Smooth muscle cell of the brain vasculature (primary cell): ENCODE measurements at regions not wholly inside any gene's neighbourhood (a gene's known extent, or its start where the extent isn't known, plus 50 kb on each side); places are given as distances from the start of the nearest gene placed in this dataset.
A peak's percentile ranks its signal among the peaks of the same experiment; 100 is the strongest.
"Not testable (repeated sequence)": the region's sequence is repeated elsewhere in the genome, so short reads cannot be mapped to it uniquely, and the experiment has no call there.

Experiments used
- DNase-seq: peaks from one replicate; pipeline ENCODE4 v3.0.0-alpha.2; 2012; ENCODE audit warnings: low read depth, low spot score

DNA sequence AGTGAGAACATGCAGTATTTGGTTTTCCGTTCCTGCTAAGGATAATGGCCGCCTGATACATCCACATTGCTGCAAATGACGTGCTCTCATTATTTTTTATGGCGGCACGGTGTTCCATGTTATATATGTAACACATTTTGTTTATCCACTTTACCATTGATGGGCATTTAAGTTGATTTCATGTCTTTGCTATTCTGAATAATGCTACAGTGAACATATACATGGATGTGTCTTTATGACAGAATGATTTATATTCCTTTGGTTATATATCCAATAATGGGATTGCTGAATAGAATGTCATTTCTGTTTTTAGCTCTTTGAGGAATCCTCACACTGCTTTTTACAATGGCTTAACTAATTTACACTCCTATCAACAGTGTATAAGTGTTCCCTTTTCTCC is 1223.2 kb downstream of the RAPGEF2 start:
- no peak for DNase-seq

DNA sequence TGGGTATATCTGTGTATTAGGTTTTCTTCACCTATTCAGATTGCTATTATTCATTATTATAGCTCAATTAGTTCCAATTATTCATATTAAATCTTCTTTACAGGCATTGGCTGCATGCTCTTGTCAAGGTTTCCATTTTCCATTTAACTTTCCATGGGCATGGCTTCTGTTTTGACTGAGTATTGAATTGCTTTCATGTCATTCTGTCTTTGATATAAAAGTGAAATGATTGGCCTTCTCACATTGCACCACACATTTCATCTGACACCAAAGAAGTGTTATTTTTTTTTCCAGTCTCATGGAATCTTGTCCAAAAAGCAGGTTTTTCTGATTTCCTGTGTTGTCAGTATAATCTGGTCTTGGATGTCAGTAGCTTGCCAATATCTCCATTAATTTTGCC is 1244.3 kb downstream of the RAPGEF2 start:
- no peak for DNase-seq

DNA sequence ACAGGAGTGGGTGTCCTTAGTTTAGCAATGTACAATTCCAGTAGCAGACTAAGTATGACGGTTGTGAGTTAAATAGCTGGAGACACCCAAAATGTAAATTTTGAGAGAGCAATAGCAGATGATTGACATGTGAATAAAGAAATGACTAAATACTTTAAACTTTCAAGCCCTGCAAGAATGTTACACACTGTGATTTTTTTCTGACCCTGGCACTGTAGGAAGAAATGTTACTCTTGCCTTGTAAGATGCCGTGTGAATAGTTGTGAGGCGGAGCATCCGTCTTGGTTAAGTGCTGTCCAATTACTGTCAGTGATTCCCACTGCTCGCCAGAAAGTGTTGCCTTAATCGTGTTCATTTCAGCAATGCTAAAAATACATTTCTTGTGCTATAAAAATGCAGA is 1248.1 kb downstream of the RAPGEF2 start:
- no peak for DNase-seq

DNA sequence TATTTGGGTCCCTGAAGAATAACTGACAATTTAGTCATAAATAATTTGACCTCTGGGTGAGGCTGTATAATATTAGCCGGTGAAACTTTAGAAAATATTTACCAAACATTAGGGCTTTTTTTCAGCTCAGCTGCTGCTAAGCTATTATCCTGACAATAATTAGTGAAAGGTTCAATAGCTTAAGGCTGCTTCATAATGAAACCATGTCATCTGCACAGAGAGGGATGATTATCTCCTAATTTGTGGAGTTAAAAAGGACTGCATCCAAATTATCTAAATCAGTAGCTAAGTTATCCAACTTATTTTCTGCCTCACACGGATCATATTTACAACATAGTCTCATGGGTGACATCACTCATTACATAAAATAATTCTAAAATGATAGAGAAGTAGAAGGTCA is 1249.8 kb downstream of the RAPGEF2 start:
- DNase-seq = no peak

DNA sequence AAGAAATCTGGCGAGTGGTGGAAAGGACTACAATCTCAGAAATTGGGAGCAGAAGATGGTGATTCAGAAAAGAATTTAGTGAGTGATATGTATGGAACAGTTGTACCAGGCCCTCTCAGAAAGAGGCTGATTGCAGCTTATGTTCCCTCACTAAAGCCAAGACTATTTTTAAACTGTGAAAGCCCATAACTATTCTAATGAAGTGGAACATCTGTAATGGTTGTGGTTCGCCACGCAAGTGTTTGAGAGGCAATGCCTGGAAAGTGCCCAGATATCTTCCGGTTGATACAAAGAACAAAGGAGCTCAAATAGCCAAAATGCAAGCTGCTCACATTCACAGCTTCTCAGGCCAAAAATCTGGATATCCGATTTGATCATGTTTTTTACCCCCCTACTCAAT is 1250.7 kb downstream of the RAPGEF2 start:
- no peak for DNase-seq

DNA sequence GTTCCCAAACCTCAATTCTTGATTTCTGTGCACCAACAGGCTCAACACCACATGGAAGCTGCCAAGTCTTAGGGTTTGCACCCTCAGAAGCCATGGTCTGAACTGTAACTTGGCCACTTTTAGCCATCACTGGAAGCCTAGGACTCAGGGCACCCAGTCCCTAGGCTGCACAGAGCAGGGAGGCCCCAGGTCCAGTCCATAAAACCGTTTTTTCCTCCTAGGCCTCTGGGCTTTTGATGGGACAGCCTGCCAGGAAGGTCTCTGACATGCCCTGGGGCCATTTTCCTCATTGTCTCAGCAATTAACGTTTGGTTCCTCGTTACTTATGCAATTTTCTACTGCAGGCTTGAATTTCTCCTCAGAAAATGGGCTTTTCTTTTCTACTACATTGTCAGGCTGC is 1259.6 kb downstream of the RAPGEF2 start:
- DNase-seq = no peak

DNA sequence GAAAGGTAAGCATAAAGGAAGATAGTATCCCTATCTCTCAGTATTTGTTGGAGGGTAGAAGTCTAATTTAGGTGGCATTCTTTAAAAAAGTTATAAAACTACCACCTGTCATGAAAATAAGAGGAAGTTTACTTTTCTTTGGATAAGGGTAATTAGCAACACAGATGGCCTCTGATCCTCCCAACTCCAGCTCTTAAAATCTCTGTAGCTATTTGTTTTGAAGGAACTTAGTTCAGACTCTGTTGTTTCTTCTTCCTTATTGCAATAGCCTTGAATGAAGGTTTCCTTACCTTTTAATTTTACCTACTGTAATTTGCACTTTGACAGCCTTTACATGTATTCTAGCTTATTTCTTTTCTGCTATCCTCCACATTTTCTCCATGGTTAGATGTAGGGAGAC is 1261.3 kb downstream of the RAPGEF2 start:
- no peak for DNase-seq

DNA sequence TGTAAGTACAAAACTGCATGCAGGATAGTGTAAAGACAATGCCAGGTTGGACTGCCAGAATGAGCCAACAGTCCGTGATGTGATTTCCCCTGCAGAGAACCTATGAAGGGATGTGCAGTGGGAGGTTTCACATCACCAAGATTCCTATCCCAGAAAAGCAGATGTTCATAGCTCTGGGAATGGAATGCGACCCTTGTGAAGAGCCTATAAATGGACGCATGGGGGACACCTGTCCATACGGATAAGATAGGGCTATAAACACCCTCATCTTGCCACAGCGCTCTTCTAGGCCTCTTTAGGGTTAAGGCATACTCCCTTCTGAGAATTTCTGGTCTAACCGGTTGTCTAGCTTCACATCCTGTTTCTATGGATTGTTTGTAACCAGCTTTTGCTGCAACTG is 1261.8 kb downstream of the RAPGEF2 start:
- not testable (repeated sequence) for DNase-seq

DNA sequence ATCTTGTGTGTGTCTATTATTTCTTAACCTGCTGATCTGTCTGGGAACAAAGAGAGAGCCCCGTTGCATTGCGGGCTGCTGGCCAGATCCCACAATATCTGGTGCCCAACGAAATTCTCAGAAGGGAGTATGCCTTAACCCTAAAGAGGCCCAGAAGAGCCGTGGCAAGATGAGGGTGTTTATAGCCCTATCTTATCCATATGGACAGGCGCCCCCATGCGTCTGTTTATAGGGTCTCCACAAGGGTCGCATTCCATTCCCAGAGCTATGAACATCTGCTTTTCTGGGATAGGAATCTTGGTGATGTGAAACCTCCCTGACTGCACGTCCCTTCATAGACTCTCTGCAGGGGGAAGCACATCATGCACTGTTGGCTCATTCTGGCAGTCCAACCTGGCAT is 1262.5 kb downstream of the RAPGEF2 start:
- DNase-seq = not testable (repeated sequence)

DNA sequence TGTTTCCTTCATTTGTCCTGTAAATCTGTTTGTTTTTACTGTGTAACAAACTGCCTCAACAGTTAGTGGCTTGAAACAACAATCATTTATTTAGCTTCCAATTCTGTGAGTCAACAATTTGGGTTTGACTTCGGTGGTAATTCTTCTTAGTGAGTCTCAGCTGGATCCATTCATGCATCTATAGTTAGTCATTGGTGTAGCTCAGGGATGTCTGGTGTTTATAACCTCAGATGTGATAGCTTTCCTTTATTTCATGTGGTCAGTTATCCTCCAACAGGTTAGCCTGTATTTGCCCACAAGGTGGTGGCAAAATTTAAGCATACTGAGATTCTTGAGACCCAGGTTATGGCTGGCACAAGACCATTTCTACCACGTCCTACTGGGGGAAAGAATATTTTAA is 1267.2 kb downstream of the RAPGEF2 start:
- DNase-seq = peak; percentile 9

DNA sequence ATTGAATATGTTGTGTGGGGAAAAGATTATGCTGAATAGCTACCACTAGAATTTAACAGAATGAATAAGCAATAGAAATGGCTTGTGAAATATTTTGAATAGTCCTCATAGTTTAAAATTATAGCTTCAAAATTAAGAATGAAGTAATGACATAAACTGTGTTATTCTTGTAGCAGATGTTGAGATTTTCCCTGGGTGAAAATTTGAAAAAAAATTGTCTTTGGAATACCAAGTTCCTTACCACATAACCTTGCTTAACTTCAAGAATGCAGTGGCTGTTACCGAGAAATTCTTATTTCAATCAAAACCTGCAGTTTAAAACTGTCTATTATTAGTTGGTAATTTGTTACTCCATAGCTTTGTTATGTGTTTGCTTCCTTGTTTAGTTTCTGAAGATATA is 1268.6 kb downstream of the RAPGEF2 start:
- DNase-seq = no peak

DNA sequence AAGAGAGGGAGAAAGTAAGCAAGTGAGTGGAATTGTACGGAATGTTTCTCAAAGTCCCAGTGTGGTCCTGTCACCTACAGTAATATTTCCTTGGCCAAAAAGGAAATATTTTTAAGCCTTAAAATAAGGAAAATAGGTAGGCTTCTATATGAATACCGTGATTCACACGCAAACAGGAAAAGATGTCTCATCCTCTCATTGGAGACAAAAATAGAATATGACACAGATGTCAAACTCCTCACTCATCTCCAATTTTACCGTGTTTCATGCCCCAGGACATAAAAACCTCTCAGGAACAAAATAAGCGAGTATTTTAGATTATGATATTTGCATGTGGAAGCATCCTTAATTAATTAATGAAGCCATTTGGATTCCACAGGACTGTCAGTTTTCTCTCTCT is 1269.5 kb downstream of the RAPGEF2 start:
- DNase-seq = no peak

DNA sequence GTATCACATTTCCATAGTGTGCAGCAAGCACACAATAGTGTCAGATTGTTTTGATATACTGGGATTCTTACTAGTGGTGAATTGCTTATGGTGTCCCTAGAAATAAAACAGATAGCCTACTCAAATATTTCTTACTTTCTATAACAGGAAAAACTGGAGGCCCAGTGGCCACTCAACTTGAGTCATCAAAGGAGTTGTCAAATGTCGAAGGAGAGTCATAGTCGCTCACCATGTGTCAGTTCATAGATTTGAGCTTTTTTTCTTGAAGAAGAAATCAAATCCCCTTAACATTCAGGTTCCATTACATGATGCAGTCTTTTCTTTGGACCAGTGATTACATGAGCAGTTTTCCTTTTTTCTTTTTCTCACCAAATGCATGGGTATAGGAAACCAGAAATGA is 1271.0 kb downstream of the RAPGEF2 start:
- DNase-seq = no peak

DNA sequence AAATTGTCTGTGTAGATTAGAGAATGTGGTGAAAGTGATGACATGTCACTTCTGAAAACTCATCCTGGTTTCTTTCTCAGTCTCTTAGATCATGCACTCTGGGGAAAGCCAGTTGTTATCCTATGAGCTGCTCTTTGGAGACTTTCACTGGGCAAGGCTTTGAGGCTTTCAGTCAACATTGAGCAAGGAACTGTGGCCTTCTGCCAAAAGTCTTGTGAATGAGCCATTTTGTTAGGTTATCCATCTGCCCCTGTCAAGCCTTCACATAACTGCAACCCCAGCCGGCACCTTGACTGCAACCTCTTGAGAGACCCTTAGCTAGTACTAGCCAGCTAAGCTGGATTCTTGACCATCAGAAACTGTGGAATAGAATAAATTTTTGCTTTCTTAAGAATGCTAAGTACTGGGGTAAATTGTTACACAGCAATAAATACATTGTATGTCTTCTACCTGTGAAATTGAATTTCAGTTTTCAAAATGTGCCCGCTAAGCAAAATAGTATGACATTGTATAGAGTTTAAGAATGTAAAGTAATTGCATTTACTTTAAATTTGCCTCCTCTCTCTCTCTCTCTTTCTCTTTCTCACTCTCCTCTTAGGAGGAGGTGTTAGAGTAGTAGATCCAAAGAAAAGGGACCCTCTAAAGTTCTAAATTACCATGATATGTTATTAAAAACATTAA is 1273.0 kb downstream of the RAPGEF2 start:
- no peak for DNase-seq

DNA sequence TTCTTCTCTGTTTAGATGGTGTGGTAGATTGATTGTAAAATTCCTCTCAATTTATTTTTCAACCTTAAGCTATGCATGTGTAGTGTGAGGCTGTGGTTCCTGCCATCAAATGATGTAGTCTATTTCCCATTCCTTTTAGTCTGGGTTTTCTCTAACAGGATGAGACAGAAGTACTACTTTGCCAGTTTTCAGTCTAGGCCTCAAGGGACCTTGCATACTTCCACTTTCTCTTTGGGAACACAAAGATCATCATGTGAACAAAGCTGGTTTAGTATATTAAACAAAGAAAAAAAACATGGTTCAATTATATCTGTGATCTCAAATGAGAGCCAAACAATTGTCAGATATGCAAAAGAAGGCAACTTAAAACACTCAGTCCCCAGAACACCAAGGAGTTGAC is 1284.0 kb downstream of the RAPGEF2 start:
- DNase-seq = peak; percentile 9

DNA sequence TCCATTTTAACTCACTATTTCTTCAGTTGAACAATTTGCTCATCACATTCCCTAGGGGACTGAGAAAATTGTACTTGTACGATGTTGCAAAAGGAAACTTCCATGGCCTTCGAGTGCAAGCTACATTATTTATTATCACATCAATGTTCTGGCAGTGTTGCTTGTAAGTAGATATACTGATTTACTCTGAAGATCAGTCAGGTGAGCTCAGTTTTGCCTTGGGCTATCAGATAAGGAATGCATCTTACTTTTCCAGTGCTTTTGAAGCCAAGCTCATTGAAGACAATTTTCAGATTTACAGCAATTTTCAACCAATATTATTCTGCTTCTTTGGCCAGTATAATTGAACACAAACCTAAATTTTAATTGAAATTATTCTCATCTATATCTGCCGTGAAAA is 1296.9 kb downstream of the RAPGEF2 start:
- no peak for DNase-seq

DNA sequence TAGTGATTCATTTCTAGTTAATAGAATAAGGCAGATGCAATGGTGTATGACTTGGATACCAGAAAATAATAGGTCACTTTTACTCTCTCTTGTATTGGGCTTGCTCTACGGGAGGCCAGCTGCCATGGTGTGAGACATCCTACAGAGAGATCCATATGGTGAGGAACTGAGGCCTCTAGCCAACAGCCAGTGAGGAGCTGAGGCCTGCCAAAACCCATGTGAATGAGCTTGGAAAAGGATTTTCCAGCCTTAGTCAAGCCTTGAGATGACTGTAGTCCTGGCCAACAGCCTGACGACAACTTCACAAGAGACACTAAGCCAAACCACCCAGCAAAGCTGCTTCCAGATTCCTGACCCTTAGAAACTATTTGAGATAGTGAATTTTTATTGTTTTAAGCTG is 1300.2 kb downstream of the RAPGEF2 start:
- DNase-seq = no peak

DNA sequence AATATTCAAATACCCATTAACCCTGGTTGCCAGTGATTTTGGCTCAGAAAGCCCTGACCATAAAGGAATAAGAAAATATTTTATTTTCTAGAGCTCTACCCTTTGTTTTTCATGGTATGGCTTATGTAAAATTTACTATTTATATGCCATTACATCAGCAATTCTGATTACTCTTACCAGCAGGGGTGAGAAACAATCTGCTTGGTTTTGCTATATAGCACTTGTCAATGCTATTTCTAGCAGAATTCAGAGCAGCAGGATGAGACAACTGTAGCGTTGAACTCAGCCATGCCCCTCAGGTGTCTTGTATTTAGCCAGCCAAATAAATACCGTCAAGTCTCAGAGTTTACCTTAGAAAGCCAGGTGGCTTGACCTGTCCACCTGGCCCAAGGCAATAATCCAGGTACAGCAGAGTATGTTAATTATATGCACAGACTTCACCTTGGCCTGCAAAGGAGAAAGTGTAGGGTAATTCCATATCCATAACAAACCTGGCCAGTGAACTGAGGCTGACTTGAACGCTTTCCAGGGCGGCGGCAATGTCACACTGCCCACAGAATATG is 1303.5 kb downstream of the RAPGEF2 start:
- no peak for DNase-seq

DNA sequence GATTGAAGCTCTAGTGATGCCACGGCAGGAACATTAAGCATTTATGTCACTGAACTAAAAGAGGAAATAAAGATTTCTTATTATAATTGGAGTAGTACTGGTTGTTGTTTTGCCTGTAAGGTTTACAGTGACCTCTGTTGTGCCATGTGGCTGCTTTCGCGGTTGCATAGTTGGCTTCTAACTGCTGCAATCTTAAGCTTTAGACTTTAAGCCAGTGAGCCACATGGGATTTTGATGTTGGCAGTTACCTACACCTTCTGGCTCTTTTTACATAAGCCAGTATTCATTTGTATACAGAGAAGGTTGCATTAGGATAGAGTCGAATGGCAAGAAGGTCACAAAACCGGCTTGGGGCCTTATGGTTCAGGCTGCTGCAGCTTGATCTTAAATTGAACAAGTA is 1311.6 kb downstream of the RAPGEF2 start:
- no peak for DNase-seq

DNA sequence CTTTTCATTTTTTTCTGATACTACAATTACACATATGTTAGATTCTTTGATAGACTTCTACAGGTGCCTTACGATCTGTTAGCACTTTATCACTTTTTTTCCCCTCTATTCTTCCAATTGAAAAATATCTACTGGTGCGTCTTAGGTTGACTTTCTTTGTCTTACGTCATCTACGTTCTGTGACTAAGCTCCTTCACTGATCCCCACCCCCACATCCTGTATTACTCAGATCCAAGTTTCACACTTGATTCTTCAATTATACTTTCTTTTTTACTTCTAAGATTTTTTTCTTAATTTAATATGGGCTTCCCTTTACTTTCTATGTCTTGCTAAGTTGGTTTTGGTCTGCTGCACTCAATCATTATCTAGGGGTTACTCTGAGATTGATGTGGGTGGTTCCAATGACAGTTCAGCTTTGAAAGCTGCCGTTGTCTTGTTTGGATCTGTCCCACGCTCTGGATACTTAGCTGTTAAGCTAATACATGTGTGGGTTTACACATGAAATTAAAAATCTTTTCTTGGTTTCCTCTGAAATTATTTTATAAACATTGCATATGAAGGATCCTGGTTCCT is 1321.1 kb downstream of the RAPGEF2 start:
- no peak for DNase-seq

DNA sequence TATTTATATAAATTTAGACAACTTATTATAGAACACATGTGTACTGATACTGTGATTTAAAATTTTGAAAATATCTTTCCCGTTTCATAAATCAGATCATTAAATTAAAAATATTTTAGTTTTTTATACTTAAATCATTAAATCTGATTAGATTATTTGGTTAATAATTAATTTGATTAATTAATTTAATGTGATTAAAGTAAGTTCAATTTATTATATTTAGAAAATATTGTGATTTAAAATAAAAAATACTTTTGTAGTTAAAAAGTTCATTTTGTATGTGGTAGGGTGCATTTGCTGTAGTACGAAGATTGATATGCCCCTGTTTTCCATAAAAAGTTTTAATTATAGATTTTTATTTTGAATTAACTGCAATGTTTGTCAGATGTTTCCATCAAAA is 1323.4 kb downstream of the RAPGEF2 start:
- no peak for DNase-seq

DNA sequence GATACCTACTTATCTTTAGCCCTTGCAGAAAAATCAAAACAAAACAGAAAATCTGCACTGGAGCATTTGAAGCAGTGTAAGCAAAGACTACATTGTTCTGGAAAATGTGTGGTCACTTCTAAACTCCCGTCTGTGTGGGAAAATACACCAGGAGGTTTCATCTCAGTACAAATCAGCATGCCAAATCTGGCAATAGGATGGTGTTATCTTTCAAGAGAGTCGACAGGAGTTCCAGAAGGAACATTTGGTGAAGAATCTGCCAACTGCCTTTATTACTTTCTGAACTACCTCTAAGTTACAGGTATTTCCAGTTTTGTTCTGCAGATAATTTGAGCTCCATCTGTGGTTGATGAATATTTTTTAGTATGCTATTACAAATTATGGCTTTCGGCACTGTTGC is 1348.0 kb downstream of the RAPGEF2 start:
- no peak for DNase-seq
